ENCODE measurements at regions not wholly inside any gene's neighbourhood (a gene's known extent, or its start where the extent isn't known, plus 50 kb on each side); places are given as distances from the start of the nearest gene placed in this dataset.

- DNase-seq (no peak), ATAC-seq (replicated peaks in 1 of 4) (no peak)
- Mint-ChIP-seq H3K4me3 (no peak overlapping the region), H3K27ac (no peak overlapping the region), H3K9me3 (no peaks in the 10 kb centered on the region), H3K4me1 (no peaks in the 10 kb centered on the region), H3K27me3 (peaks cover 5 to 16% of the 10 kb centered on the region in 2 donors), H3K36me3 (no peaks in the 10 kb centered on the region)
- no CpG with 5 or more reads among the region's 5 CpGs for WGBS (ENCODE audit: insufficient coverage)
- Histone ChIP-seq H3K9me3 (no peaks in the 10 kb centered on the region), H3K36me3 (ENCODE audit: control insufficient read depth in 2 of 2, extremely low read depth in 1 of 2, insufficient read depth in 1 of 2, low read length in 1 of 2) (no peaks in the 10 kb centered on the region), H3K27me3 (replicated peaks in 1 of 2; ENCODE audit: control insufficient read depth in 2 of 2, extremely low read depth in 1 of 2, insufficient read depth in 2 of 2, low read length in 1 of 2) (peaks cover 0 to 13% of the 10 kb centered on the region in 2 experiments), H3K4me1 (ENCODE audit: control insufficient read depth in 1 of 2, extremely low read depth in 1 of 2, insufficient read depth in 2 of 2, low read length in 2 of 2) (no peaks in the 10 kb centered on the region), H3K4me3 (ENCODE audit: control insufficient read depth in 1 of 2, extremely low read depth in 1 of 2, low read length in 1 of 2) (no peak overlapping the region), H3K27ac (ENCODE audit: low read length) (no peak overlapping the region)
- ChIA-PET CTCF (no interaction called here), POLR2A (no interaction called here)
Observed at GRCh38 chr11:116243991-116244390, 528.8 kb downstream of the BUD13 start.

GRCh38 chr11:116242006-116242405 is 530.8 kb downstream of the BUD13 start:
- H3K4me1 Mint-ChIP-seq: no peaks in the 10 kb centered on the region
- ATAC-seq (replicated peaks in 1 of 4) (no peak), DNase-seq (no peak)
- no peak overlapping the region for H3K27ac Mint-ChIP-seq
- WGBS (ENCODE audit: insufficient coverage): 94% methylated on average over 3 of the region's 4 CpGs
- Histone ChIP-seq H3K4me3 (ENCODE audit: control insufficient read depth in 1 of 2, extremely low read depth in 1 of 2, low read length in 1 of 2) (no peak overlapping the region), H3K27me3 (replicated peaks in 1 of 2; ENCODE audit: control insufficient read depth in 2 of 2, extremely low read depth in 1 of 2, insufficient read depth in 2 of 2, low read length in 1 of 2) (peaks cover 0 to 18% of the 10 kb centered on the region in 2 experiments), H3K36me3 (ENCODE audit: control insufficient read depth in 2 of 2, extremely low read depth in 1 of 2, insufficient read depth in 1 of 2, low read length in 1 of 2) (no peaks in the 10 kb centered on the region), H3K27ac (ENCODE audit: low read length) (no peak overlapping the region), H3K4me1 (ENCODE audit: control insufficient read depth in 1 of 2, extremely low read depth in 1 of 2, insufficient read depth in 2 of 2, low read length in 2 of 2) (no peaks in the 10 kb centered on the region), H3K9me3 (no peaks in the 10 kb centered on the region)
- CTCF ChIA-PET: no interaction called here
- peaks cover 5 to 12% of the 10 kb centered on the region in 2 donors for H3K27me3 Mint-ChIP-seq
- H3K36me3 Mint-ChIP-seq: no peaks in the 10 kb centered on the region
- no peak overlapping the region for H3K4me3 Mint-ChIP-seq
- POLR2A ChIA-PET: interaction anchor here in 1 of 2 donors (0.6 kb wide), 1 partner anchor 762 kb away, joined by 3 read pairs; no protein-coding TSS in a partner anchor
- no peaks in the 10 kb centered on the region for H3K9me3 Mint-ChIP-seq

- H3K4me1 Mint-ChIP-seq: no peaks in the 10 kb centered on the region
- H3K9me3 ChIP-seq: no peaks in the 10 kb centered on the region
- no peak overlapping the region for H3K4me3 ChIP-seq (ENCODE audit: control insufficient read depth in 1 of 2, extremely low read depth in 1 of 2, low read length in 1 of 2)
- no peaks in the 10 kb centered on the region for H3K4me1 ChIP-seq (ENCODE audit: control insufficient read depth in 1 of 2, extremely low read depth in 1 of 2, insufficient read depth in 2 of 2, low read length in 2 of 2)
- H3K27me3 ChIP-seq (replicated peaks in 1 of 2; ENCODE audit: control insufficient read depth in 2 of 2, extremely low read depth in 1 of 2, insufficient read depth in 2 of 2, low read length in 1 of 2): peaks cover 0 to 13% of the 10 kb centered on the region in 2 experiments
- H3K27ac ChIP-seq (ENCODE audit: low read length): no peak overlapping the region
- no peak for ATAC-seq (replicated peaks in 1 of 4)
- peaks cover 0 to 4% (median 0%) of the 10 kb centered on the region in 3 donors for H3K9me3 Mint-ChIP-seq
- peaks cover 5 to 14% of the 10 kb centered on the region in 2 donors for H3K27me3 Mint-ChIP-seq
- no peak overlapping the region for H3K27ac Mint-ChIP-seq
- 90% methylated on average over 3 of the region's 4 CpGs for WGBS (ENCODE audit: insufficient coverage)
- H3K36me3 Mint-ChIP-seq: no peaks in the 10 kb centered on the region
- POLR2A ChIA-PET: no interaction called here
- CTCF ChIA-PET: no interaction called here
- DNase-seq: no peak
- no peak overlapping the region for H3K4me3 Mint-ChIP-seq
- no peaks in the 10 kb centered on the region for H3K36me3 ChIP-seq (ENCODE audit: control insufficient read depth in 2 of 2, extremely low read depth in 1 of 2, insufficient read depth in 1 of 2, low read length in 1 of 2)
Observed at GRCh38 chr11:116240710-116241109, 532.1 kb downstream of the BUD13 start.

GRCh38 chr11:116239247-116239646 is 533.5 kb downstream of the BUD13 start:
- no peak overlapping the region for H3K4me3 Mint-ChIP-seq
- H3K36me3 Mint-ChIP-seq: no peaks in the 10 kb centered on the region
- 68% methylated on average over 4 of the region's 4 CpGs for WGBS (ENCODE audit: insufficient coverage)
- ChIA-PET POLR2A (no interaction called here), CTCF (interaction anchor here in 1 of 2 donors (0.5 kb wide), 1 partner anchor 9 kb away, joined by 3 read pairs; no protein-coding TSS in a partner anchor)
- ATAC-seq (replicated peaks in 1 of 4) (no peak), DNase-seq (no peak)
- no peak overlapping the region for H3K27ac Mint-ChIP-seq
- peaks cover 2 to 7% of the 10 kb centered on the region in 2 donors for H3K27me3 Mint-ChIP-seq
- H3K4me3 ChIP-seq (ENCODE audit: control insufficient read depth in 1 of 2, extremely low read depth in 1 of 2, low read length in 1 of 2): no peak overlapping the region
- no peaks in the 10 kb centered on the region for H3K36me3 ChIP-seq (ENCODE audit: control insufficient read depth in 2 of 2, extremely low read depth in 1 of 2, insufficient read depth in 1 of 2, low read length in 1 of 2)
- peaks cover 0 to 20% of the 10 kb centered on the region in 2 experiments for H3K27me3 ChIP-seq (replicated peaks in 1 of 2; ENCODE audit: control insufficient read depth in 2 of 2, extremely low read depth in 1 of 2, insufficient read depth in 2 of 2, low read length in 1 of 2)
- H3K4me1 ChIP-seq (ENCODE audit: control insufficient read depth in 1 of 2, extremely low read depth in 1 of 2, insufficient read depth in 2 of 2, low read length in 2 of 2): no peaks in the 10 kb centered on the region
- no peaks in the 10 kb centered on the region for H3K9me3 ChIP-seq
- peaks cover 0 to 4% (median 0%) of the 10 kb centered on the region in 3 donors for H3K9me3 Mint-ChIP-seq
- no peak overlapping the region for H3K27ac ChIP-seq (ENCODE audit: low read length)
- no peaks in the 10 kb centered on the region for H3K4me1 Mint-ChIP-seq

- H3K27ac Mint-ChIP-seq: no peak overlapping the region
- WGBS (ENCODE audit: insufficient coverage): 76% methylated on average over 3 of the region's 6 CpGs
- H3K4me1 Mint-ChIP-seq: no peaks in the 10 kb centered on the region
- ChIA-PET POLR2A (no interaction called here), CTCF (interaction anchor here in 1 of 2 donors (1.2 kb wide), 1 partner anchor 10 kb away, joined by 4 read pairs; no protein-coding TSS in a partner anchor)
- H3K36me3 Mint-ChIP-seq: no peaks in the 10 kb centered on the region
- H3K27me3 ChIP-seq (replicated peaks in 1 of 2; ENCODE audit: control insufficient read depth in 2 of 2, extremely low read depth in 1 of 2, insufficient read depth in 2 of 2, low read length in 1 of 2): peaks cover 0 to 24% of the 10 kb centered on the region in 2 experiments
- H3K9me3 ChIP-seq: no peaks in the 10 kb centered on the region
- ATAC-seq (replicated peaks in 1 of 4) (no peak), DNase-seq (no peak)
- no peaks in the 10 kb centered on the region for H3K4me1 ChIP-seq (ENCODE audit: control insufficient read depth in 1 of 2, extremely low read depth in 1 of 2, insufficient read depth in 2 of 2, low read length in 2 of 2)
- H3K36me3 ChIP-seq (ENCODE audit: control insufficient read depth in 2 of 2, extremely low read depth in 1 of 2, insufficient read depth in 1 of 2, low read length in 1 of 2): no peaks in the 10 kb centered on the region
- no peak overlapping the region for H3K4me3 ChIP-seq (ENCODE audit: control insufficient read depth in 1 of 2, extremely low read depth in 1 of 2, low read length in 1 of 2)
- peaks cover 2 to 7% of the 10 kb centered on the region in 2 donors for H3K27me3 Mint-ChIP-seq
- H3K27ac ChIP-seq (ENCODE audit: low read length): no peak overlapping the region
- no peak overlapping the region for H3K4me3 Mint-ChIP-seq
- H3K9me3 Mint-ChIP-seq: peaks cover 0 to 4% (median 0%) of the 10 kb centered on the region in 3 donors
Observed at GRCh38 chr11:116234989-116235568, 537.7 kb downstream of the BUD13 start.

GRCh38 chr11:116233561-116233960 is 539.2 kb downstream of the BUD13 start:
- Mint-ChIP-seq H3K36me3 (no peaks in the 10 kb centered on the region), H3K27me3 (peaks cover 6 to 12% of the 10 kb centered on the region in 2 donors), H3K4me1 (no peaks in the 10 kb centered on the region), H3K4me3 (no peak overlapping the region), H3K27ac (no peak overlapping the region), H3K9me3 (peaks cover 0 to 4% (median 0%) of the 10 kb centered on the region in 3 donors)
- DNase-seq: no peak
- ChIA-PET POLR2A (no interaction called here), CTCF (interaction anchor here in 1 of 2 donors (1.2 kb wide), 1 partner anchor 8 kb away, joined by 4 read pairs; no protein-coding TSS in a partner anchor)
- Histone ChIP-seq H3K27me3 (replicated peaks in 1 of 2; ENCODE audit: control insufficient read depth in 2 of 2, extremely low read depth in 1 of 2, insufficient read depth in 2 of 2, low read length in 1 of 2) (peaks cover 0 to 25% of the 10 kb centered on the region in 2 experiments), H3K9me3 (no peaks in the 10 kb centered on the region), H3K36me3 (ENCODE audit: control insufficient read depth in 2 of 2, extremely low read depth in 1 of 2, insufficient read depth in 1 of 2, low read length in 1 of 2) (no peaks in the 10 kb centered on the region), H3K4me1 (ENCODE audit: control insufficient read depth in 1 of 2, extremely low read depth in 1 of 2, insufficient read depth in 2 of 2, low read length in 2 of 2) (no peaks in the 10 kb centered on the region), H3K4me3 (ENCODE audit: control insufficient read depth in 1 of 2, extremely low read depth in 1 of 2, low read length in 1 of 2) (no peak overlapping the region), H3K27ac (ENCODE audit: low read length) (no peak overlapping the region)
- WGBS (ENCODE audit: insufficient coverage): 62% methylated on average over 2 of the region's 5 CpGs
- ATAC-seq (replicated peaks in 1 of 4): no peak
